Suppressor macrophage (primary cell): ENCODE measurements at regions not wholly inside any gene's neighbourhood (a gene's known extent, or its start where the extent isn't known, plus 50 kb on each side); places are given as distances from the start of the nearest gene placed in this dataset.
A peak's percentile ranks its signal among the peaks of the same experiment; 100 is the strongest.
"Not testable (repeated sequence)": the region's sequence is repeated elsewhere in the genome, so short reads cannot be mapped to it uniquely, and the experiment has no call there.

ENCODE experiments used
- DNase-seq, 4 experiments: peaks; one replicate each; pipeline ENCODE4 v3.0.0-alpha.2; 2020 to 2022

GRCh38 chr9:111276431-111277128, 53.4 kb downstream of the OR2K2 start:
- DNase-seq: peak; percentile 10 to 63 (median 38)

- DNase-seq: no peak
These were observed 55.3 kb downstream of the OR2K2 start for GRCh38 chr9:111274737-111275136.

- no peak for DNase-seq
These were observed 57.4 kb downstream of the OR2K2 start for GRCh38 chr9:111272581-111272980.

- DNase-seq: no peak
These were observed 58.4 kb downstream of the OR2K2 start for GRCh38 chr9:111271481-111272080.

GRCh38 chr9:111271047-111271446, 59.0 kb downstream of the OR2K2 start:
- no peak for DNase-seq

GRCh38 chr9:111266024-111266423, 64.0 kb downstream of the OR2K2 start:
- DNase-seq: not testable (repeated sequence)

- no peak for DNase-seq
These were observed 66.9 kb downstream of the OR2K2 start for GRCh38 chr9:111263116-111263515.

GRCh38 chr9:111258875-111259271, 71.2 kb downstream of the OR2K2 start:
- DNase-seq: no peak

GRCh38 chr9:111258209-111258874, 71.7 kb downstream of the OR2K2 start:
- no peak for DNase-seq

- DNase-seq: peak; percentile 63 to 85 (median 82)
These were observed 76.1 kb downstream of the OR2K2 start for GRCh38 chr9:111253742-111254437.

GRCh38 chr9:111250875-111251842, 78.9 kb downstream of the OR2K2 start:
- no peak for DNase-seq

GRCh38 chr9:111237447-111237846, 92.6 kb downstream of the OR2K2 start:
- DNase-seq: no peak

GRCh38 chr9:111236332-111236731, 93.7 kb downstream of the OR2K2 start:
- no peak for DNase-seq

- DNase-seq: no peak
These were observed 96.1 kb downstream of the OR2K2 start for GRCh38 chr9:111233963-111234362.

GRCh38 chr9:111232997-111233790, 96.8 kb downstream of the OR2K2 start:
- no peak for DNase-seq

- DNase-seq: no peak
These were observed 98.0 kb downstream of the OR2K2 start for GRCh38 chr9:111231801-111232580.

- no peak for DNase-seq
These were observed 107.3 kb downstream of the OR2K2 start for GRCh38 chr9:111222757-111223156.

- DNase-seq: no peak
These were observed 117.2 kb downstream of the OR2K2 start for GRCh38 chr9:111212874-111213273.

GRCh38 chr9:111198936-111199335, 131.1 kb downstream of the OR2K2 start:
- DNase-seq: no peak

GRCh38 chr9:111197256-111197655, 132.8 kb downstream of the OR2K2 start:
- DNase-seq: no peak
